Activated T-cell treated with anti-CD3 and anti-CD28 coated beads for 4 hours (primary cell): ENCODE measurements at regions not wholly inside any gene's neighbourhood (a gene's known extent, or its start where the extent isn't known, plus 50 kb on each side); places are given as distances from the start of the nearest gene placed in this dataset.
"Not testable (repeated sequence)": the region's sequence is repeated elsewhere in the genome, so short reads cannot be mapped to it uniquely, and the experiment has no call there.

Experiments
- DNase-seq: peaks from one replicate; pipeline ENCODE4 v3.0.0-alpha.2; 2020

DNA sequence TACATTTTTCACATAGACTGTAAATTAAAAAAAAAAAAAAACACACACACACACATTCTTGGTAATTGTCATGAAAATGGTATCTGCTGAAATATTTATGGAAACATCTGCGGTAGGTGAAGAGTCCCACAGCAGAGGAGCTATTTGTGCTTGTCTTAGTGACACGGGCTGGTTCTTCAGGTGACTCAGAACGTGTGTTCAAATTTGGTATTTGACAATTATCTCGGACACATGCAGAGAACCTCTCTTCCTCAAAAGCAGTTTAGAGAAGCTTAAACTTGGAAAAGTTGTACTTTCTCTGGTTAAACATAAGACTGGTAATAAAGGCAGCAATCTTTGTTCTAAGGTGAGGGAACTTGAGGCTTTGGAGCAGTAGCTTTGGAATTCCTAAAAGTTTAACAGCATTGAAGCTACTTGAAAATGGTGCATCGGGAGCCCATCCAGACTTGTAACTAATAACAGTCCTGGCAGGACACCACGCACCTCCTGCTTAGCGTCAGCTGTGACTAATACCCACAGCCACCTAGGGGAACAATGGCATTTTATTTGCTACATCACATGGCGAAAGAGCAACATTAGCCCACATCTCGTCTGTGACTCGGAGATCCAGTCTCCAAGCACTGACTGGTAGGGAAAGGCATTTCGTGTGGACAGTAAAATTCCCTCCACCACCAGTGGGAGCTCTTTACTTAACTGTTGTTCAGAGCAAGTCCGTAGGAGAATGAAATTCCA lies 1505.1 kb upstream of the SLC10A2 start:
- no peak for DNase-seq

- no peak for DNase-seq
Observed at GRCh38 chr13:104567114-104567513, 1500.9 kb upstream of the SLC10A2 start.

GRCh38 chr13:104565888-104566287 lies 1499.7 kb upstream of the SLC10A2 start:
- no peak for DNase-seq

DNA sequence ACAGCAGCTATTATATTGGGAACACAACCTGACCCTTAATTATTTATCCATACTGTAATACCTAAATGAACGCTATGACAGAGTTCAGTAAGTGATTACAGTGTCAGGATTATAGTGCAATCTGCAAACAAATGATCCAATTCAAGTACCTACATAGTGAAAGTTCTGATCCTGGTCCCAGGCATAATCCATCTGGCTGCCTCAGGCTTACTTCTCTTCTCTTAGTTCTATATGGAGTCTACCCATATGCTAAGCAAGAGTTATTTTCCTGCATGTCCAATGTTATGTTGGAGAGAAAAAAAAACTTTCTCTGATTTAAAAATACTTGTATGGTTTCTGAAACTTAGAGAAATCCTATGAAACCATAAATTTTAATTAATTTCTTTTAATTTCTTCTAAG lies 1487.7 kb upstream of the SLC10A2 start:
- DNase-seq, result no peak

- DNase-seq, result no peak
Observed at GRCh38 chr13:104553186-104553585, 1487.0 kb upstream of the SLC10A2 start.

- no peak for DNase-seq
Observed at GRCh38 chr13:104534847-104535246, 1468.6 kb upstream of the SLC10A2 start.

DNA sequence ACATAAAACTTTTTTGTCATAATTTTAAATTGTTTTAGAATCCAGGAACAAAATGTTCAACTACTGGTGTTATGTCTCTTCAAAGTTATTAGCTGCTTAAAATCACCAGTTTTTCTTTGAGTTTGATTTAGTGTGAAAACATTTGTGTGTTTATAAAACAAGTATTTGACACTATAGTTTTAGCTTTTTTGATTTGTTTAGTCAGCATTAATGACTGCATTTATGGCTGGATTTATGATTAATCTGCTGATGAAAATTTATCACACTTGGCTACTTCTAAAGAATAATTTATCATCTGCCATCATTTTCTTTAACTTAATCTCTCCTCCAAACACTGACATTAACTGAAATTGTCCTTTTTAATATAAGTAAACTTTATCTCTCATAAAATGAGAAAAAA lies 1465.9 kb upstream of the SLC10A2 start:
- DNase-seq, result no peak

DNA sequence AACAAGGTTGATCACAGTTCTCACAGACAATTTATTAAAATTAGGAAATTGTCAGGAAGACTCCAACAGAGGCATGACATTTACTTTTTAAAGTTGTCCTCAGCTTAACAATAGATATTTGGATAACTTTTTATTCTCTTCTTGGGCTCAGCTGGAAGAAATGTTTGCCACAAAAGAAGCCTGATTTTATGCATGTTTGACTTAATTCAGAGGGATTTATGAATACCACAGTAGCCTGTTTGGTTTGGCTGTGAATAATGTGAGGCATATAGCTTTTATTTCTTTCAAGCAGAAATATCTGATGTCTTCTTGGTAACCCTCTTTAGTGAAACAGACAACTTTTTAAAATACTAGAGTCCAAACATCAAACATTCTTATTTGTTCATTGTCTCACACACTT lies 1464.5 kb upstream of the SLC10A2 start:
- DNase-seq, result no peak

DNA sequence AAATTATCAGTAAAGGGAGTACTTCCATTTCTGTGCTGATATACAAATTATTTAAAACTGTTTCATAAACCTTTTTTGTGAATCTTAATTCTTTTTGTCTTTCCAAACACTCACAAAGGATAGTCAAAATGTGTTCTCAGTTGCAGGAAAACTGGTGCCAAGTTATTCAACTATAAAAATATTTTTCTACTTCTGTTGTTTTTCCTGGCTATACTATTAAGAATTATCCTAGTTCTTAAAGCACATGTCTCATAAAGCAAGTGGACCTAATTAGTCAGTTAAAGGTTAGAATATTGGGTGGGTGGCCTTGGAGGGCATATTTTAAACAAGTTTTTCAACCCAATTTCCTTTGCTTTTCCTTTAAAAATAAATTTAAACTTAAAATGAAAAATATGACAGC lies 1460.3 kb upstream of the SLC10A2 start:
- DNase-seq, result no peak

DNA sequence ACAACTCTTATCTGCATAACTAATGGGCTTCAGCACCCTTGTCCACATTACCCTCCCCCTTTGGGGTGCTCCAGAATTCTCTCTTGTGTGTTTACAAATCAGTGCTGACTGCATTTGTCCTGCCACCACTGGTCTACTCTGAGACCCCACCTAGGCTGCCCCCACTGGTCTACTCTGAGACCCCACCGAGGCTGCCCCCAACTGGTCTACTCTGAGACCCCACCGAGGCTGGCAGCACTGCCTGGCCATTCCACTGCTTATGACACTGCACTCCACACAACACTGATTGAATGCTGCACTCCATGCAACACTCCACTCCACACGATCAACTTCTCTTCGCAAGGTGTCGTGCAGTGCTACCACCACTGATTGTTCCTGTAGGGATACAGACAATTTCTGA lies 1459.2 kb upstream of the SLC10A2 start:
- no peak for DNase-seq

- no peak for DNase-seq
Observed at GRCh38 chr13:104522235-104523072, 1456.2 kb upstream of the SLC10A2 start.

DNA sequence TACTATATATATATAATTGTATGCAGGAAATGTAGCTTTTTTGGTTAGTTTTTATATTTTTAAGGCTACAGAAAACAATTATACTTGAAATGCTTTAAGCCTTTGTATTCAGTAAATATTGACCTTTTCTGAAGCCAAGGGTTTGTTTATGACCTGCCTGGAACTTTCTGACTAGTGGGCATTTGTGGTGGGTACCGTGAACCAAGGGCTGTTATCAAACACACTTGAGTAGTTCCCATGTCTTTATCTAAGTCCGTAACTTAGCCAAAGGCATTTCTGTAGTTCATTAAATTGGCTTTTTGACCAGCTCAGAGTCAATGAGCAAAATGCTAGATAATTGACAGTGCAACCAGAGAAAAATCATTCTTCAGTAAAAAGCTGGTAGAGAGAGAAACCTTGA lies 1444.2 kb upstream of the SLC10A2 start:
- DNase-seq, result no peak

DNA sequence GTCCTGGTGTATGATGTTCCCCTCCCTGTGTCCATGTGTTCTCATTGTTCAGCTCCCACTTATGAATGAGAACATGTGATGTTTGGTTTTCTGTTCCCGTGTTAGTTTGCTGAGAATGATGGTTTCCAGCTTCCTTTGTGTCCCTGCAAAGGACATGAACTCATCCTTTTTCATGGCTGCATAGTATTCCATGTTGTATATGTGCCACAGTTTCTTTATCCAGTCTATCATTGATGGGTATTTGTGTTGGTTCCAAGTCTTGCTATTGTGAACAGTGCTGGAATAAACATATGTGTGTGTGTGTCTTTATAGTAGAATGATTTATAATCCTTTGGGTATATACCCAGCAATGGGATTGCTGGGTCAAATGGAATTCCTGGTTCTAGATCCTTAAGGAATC lies 1427.3 kb upstream of the SLC10A2 start:
- not testable (repeated sequence) for DNase-seq

DNA sequence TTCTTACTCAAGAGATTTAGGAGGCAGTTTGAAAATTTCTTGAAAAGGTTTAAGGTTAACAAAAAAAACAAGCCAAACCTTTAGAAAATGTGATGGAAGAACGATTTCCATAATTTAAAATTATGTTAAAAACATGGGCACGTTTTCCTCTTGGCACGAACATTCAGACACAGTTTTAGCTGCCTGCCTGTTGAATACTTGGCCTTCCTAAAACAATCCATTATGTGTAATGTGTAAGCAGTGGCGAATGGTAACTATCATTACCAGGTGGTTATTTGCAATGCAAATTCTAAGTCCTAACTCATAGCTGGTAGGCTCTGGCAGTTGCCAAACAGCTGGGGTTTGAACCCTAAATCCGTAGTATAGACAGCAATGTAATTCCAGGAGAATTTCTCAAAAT lies 1425.7 kb upstream of the SLC10A2 start:
- DNase-seq, result no peak

DNA sequence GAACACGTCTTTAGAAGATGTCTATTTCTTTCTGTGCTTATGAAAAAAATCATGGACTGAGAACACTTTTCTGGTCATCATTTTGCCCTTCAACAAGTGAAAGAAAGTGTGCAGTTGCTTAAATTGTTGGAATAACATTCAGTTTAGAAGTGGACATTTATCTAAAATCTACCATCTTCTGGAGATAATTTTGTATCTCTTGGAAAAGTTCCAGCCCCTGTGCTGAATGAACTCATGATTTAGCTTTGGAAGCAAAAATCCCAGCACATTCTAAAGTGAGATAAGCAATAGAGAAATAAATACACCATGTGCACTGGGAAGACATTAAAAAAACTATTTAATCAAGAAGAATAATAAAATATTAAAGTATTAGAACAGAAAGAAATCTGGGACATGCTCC lies 1420.8 kb upstream of the SLC10A2 start:
- DNase-seq, result no peak

- no peak for DNase-seq
Observed at GRCh38 chr13:104485571-104485970, 1419.4 kb upstream of the SLC10A2 start.

DNA sequence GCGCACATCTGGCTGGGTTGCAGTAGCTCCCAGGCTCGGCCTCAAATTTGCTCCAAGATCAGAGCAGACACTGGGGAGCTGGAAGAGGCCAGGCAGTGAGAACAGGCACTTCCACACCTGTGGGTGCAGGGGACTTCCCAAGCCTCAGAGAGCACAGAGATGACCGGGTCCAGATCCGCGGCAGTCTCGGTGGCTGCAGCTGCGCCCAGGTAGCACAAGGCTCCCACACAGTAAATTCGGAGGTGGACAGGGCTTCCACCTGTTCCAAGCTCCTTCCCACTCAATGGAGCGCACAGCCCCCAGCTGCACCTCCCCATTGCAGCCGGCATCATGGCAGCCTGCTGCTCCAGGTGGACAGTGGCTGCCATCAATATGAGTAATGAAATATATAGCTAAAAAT lies 1417.4 kb upstream of the SLC10A2 start:
- DNase-seq, result no peak

- no peak for DNase-seq
Observed at GRCh38 chr13:104477261-104477660, 1411.0 kb upstream of the SLC10A2 start.

DNA sequence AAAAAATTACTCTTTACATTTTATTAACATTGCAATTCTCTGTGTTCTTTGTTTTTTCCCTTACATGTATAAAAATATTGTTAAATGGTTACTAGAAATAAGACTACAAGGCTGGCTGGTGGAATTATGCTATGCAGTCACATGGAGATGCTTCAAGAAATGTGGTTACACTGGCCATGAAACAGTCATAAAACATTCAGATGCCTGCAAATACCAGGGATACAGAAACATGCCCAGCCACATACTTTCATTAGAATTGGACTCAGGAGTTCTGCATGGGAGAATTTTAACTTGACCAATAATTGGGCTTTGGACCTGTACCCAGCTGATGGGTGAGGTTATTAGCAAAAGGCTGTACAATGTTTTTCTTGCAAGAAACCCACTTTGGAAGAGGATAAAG lies 1407.7 kb upstream of the SLC10A2 start:
- no peak for DNase-seq

- no peak for DNase-seq
Observed at GRCh38 chr13:104466016-104466415, 1399.8 kb upstream of the SLC10A2 start.

GRCh38 chr13:104461049-104461448 lies 1394.8 kb upstream of the SLC10A2 start:
- DNase-seq, result no peak

- no peak for DNase-seq
Observed at GRCh38 chr13:104460554-104460953, 1394.3 kb upstream of the SLC10A2 start.

DNA sequence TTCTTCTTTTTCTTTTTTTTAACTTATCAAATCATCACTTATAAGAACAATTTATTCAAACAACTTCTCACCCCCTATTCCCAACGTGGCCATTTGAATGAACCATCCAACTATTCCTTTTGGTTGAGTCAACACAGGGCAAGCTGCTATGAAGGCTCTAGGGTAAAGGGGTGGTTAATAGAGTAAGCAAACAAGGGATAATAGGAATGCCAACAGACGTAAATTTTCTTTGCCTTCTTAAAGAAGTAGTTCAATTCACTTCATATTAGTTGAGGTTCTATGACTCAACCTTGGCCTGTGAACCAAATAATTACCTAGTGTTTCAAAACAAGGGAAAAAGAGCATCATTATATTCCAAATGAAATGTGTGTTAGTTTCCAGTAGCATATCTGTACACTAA lies 1383.8 kb upstream of the SLC10A2 start:
- DNase-seq, result no peak

DNA sequence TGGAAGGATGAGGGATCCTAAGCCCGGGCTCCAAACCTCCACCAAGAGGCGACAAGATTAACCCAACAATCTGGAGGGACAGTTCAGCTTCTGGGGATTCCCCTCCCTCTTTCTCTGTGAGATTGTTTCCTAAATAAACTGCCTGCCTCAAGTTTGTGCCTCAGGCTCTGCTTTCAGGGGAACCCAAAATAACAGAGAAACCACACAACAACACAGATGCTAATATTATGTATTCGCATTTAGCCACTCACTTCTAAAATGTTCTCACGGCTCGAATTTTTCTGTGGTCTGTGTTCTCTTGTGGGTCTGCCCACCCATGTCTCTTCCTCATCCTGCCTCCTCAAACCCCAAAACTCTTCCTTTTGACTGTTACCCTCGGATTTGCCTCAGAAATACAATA lies 1381.1 kb upstream of the SLC10A2 start:
- no peak for DNase-seq

DNA sequence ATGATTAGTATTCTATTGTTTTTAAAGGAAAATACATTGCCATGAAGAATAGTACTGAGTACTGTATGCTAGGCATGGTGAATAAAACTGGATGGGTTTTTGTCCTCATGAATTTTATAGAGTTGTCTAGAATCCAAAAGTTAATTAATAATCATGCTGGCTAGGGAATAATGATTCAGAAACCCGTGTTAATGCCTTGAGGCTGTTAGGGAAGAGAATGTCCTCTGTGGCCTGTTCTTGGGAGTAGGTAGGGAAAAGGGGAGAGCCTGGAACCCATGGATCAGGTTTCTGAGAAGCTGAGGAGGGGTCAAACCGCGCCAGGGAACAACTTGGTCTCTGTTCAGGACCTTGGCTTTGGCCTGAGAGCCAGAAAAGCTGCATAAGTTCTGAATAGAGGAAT lies 1376.3 kb upstream of the SLC10A2 start:
- DNase-seq, result no peak
